ENCODE measurements at regions not wholly inside any gene's neighbourhood (a gene's known extent, or its start where the extent isn't known, plus 50 kb on each side); places are given as distances from the start of the nearest gene placed in this dataset.

DNA sequence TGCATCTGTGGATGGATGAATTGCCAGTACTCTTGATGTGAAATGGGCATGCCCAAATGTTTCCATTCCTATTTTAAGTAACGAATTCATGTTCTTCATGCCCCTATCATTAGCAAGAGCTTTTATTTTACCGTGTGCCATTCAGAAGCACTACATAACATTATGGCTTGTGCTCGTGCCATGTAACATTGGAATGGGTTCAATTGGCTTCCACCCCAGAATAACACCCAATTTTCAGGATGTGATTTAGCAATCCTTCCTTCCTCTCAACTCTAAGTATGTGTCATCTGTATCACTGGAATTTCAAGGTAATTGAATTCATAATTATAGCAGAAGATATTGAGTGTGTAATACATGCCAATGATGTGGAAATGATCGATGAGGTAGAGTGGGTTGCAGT, 145.8 kb upstream of the TMPO start:
- no peak for TF ChIP-seq EZH2 (IDR thresholded peaks at IDR 0.05; ENCODE audit: borderline replicate concordance, low read length)
- TF ChIP-seq, protein P1, sequence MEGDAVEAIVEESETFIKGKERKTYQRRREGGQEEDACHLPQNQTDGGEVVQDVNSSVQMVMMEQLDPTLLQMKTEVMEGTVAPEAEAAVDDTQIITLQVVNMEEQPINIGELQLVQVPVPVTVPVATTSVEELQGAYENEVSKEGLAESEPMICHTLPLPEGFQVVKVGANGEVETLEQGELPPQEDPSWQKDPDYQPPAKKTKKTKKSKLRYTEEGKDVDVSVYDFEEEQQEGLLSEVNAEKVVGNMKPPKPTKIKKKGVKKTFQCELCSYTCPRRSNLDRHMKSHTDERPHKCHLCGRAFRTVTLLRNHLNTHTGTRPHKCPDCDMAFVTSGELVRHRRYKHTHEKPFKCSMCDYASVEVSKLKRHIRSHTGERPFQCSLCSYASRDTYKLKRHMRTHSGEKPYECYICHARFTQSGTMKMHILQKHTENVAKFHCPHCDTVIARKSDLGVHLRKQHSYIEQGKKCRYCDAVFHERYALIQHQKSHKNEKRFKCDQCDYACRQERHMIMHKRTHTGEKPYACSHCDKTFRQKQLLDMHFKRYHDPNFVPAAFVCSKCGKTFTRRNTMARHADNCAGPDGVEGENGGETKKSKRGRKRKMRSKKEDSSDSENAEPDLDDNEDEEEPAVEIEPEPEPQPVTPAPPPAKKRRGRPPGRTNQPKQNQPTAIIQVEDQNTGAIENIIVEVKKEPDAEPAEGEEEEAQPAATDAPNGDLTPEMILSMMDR (conservative IDR thresholded peaks at IDR 0.05 in 1 of 2, IDR thresholded peaks at IDR 0.05 in 1 of 2; ENCODE audit: extremely low read depth in 1 of 2, insufficient read depth in 1 of 2, low read depth in 1 of 2, low read length in 2 of 2) = no peak
